H4 (cell line): ENCODE measurements at regions not wholly inside any gene's neighbourhood (a gene's known extent, or its start where the extent isn't known, plus 50 kb on each side); places are given as distances from the start of the nearest gene placed in this dataset.
"Not testable (repeated sequence)": the region's sequence is repeated elsewhere in the genome, so short reads cannot be mapped to it uniquely, and the experiment has no call there.

Experiments used
- DNase-seq: peaks from one replicate; pipeline ENCODE4 v3.0.0-alpha.2; 2015; ENCODE audit warnings: low spot score

DNA sequence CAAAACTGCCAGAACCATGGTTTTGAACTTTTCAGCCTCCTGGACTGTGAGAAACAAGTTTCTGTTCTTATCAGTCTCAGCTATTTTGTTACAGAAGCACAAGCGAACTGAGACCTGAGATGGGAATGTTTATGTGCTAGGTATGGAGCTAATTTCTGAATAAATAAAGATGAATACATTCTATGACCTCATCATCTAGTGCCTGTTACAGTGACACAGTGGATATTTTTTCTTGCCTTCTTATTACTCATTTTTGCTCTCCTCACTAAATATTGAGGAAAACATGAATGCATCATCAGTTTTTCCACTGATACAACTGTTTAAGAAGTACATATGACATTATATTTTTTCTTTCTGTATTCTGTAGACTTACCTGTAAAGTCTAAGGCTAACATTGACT lies 601.9 kb upstream of the TPTE start:
- not testable (repeated sequence) for DNase-seq

GRCh38 chr21:9943639-9944038 lies 577.7 kb upstream of the TPTE start:
- not testable (repeated sequence) for DNase-seq

DNA sequence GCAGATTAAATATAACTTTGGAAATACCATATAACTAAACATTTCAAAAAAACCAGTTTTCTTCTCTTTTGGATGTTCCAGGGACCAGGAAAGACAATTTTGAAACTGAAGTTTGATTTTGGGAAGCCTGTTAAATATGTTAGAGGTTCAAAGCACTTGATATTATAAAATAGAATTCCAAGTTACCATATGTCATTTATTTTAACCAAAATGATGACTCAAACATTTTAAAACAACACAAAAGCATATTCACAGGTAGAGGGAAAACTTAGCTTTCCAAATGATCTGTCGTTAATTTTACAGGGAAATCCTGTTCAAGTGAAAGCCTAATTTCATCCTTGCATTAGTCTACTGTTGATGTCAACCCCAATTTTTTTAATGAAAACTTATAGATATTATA lies 575.3 kb upstream of the TPTE start:
- not testable (repeated sequence) for DNase-seq

DNA sequence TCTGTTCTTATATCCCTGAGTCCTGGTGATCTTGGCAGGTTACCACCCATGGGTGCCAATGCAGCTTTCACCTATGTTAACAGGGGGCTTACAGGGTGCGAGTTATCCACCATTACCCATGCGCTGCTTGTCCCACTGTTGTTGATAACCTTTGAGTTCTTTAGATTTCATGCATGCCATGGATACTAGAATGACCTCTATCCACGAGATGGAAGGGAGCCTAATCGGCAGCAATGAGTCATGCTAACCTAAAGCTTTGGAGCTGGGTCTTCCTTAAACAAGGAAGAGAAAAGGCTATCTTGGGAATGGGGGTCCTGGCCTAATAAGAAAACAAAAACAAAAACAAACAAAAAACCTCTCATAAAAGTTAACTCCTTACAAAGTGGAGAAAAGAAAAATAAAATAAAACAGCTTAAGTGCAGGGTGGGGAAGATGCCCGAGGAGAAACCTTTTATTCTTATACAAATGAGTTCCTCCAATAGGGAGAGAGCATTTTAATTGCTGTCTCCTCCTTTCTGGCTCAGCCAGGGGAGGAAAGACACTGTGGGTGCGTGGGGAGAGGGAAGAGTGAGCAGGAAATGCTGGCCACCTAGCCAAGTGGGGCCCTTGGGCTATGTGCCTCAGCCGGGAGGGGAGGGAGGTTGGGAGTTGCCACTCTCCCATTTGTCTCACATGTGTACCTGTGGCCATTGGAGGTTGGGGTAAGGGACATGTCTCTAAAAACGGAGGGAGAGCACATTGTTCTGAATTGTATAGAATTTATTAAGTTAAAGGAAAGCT lies 571.7 kb upstream of the TPTE start:
- DNase-seq = not testable (repeated sequence)

- DNase-seq = not testable (repeated sequence)
Measured at GRCh38 chr21:9950363-9950762, 571.0 kb upstream of the TPTE start.

DNA sequence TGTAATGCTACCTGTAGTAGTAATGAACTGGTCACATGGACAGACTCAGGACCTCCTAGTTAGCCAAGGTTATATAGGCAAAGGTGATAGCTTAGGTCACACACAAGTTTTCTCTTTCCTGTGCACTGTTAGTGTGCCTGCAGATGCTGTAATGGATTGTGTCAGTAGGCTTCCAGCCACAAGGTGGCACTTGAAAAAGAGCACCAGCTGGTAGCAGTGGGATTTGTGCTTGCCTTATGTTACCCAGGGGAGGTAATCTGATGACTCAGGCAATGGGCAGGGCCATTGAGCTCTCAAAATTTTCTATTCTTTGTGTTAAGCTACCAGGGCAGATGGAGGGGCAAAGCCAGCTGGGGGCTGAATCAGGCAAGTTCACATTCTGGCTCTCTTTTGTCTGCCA lies 562.6 kb upstream of the TPTE start:
- DNase-seq = not testable (repeated sequence)

- not testable (repeated sequence) for DNase-seq
Measured at GRCh38 chr21:9959220-9959964, 562.0 kb upstream of the TPTE start.

DNA sequence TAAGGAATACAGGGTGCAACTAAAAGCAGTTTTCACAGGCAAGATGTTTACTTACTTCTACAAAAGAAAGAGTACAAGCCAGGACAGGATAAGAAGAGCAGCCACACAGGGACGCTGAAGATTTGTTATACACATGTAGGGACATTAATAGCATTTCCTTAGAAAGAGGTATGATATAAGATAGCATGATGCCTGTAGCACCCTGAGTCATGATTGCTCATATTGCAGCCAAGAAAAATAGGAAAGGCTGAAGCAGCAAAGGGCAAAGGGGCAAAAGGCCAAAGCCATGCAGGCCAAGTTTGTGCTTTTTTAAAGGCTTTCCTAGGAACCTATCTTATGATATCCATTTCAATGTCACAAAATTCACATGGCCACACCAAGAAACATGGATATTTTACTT lies 552.0 kb upstream of the TPTE start:
- not testable (repeated sequence) for DNase-seq

GRCh38 chr21:9972018-9972417 lies 549.4 kb upstream of the TPTE start:
- DNase-seq = not testable (repeated sequence)

- not testable (repeated sequence) for DNase-seq
Measured at GRCh38 chr21:9978371-9978770, 543.0 kb upstream of the TPTE start.

DNA sequence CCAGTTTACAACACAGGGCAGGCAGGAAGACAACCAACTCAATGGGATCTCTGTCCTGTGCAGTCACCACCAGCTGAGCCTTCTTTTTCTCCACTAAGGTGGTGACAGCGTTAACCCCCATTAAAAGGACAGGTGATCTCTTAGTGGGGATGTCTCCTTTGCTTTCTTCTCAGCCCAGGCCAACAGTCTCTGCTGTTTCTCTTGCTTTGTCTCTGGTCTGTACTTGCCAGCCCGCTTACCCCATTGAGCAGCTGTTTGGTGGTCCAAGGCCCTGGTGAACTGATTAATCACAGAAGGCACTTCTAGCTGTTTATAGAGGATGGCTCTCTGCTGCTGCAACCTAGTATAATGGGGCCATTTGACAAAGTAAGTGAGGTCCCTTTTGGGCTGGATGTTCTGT lies 523.9 kb upstream of the TPTE start:
- DNase-seq = not testable (repeated sequence)

DNA sequence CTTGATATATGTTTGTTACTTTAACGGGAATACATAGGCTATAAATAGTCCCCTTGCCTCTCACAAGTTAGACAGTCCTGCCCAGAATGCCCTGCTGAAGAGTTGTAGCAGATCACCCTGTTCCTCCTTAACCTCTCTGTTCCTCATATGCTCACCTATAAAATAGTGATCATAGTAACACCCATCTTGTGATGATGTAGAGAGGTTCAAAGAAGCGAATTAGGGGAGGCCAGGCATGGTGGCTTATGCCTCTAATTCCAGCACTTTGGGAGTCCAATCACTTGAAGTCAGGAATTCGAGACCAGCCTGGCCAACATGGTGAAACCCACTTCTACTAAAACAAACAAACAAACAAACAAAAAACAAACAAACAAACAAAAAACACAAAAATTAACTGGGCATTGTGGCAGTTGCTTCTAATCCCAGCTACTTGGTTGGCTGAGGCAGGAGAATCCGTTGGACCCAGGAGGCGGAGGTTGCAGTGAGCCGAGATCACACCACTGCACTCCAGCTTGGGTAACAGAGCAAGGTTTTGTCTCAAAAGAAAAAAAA lies 518.5 kb upstream of the TPTE start:
- DNase-seq = not testable (repeated sequence)

DNA sequence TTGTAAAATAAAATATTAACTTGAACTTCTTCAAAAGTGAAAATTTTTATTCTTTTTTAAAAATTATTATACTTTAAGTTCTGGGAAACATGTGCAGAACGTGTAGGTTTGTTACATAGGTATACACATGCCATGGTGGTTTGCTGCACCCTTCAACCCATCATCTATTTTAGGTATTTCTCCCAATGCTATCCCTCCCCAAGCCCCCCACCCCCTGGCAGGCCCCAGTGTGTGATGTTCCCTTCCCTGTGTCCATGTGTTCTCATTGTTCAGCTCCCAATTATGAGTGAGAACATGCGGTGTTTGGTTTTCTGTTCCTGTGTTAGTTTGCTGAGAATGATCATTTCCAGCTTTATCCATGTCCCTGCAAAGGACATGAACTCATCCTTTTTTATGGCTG lies 515.6 kb upstream of the TPTE start:
- DNase-seq = not testable (repeated sequence)

- DNase-seq = not testable (repeated sequence)
Measured at GRCh38 chr21:10016991-10017390, 504.4 kb upstream of the TPTE start.

DNA sequence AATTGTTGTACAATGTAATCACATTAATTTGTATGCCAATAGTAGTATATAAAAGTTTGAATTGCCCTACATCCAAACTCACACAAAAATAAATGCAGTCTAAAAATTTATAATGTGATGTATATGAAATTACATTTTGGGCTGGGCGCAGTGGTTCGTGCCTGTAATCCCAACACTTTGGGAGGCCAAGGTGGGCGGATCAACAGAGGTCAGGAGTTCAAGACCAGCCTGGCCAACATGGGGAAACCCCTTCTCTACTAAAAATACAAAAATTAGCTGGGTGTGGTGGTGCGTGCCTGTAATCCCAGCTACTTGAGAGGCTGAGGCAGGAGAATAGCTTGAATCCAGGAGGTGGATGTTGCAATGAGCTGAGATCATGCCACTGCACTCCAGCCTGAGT lies 503.6 kb upstream of the TPTE start:
- DNase-seq = not testable (repeated sequence)

DNA sequence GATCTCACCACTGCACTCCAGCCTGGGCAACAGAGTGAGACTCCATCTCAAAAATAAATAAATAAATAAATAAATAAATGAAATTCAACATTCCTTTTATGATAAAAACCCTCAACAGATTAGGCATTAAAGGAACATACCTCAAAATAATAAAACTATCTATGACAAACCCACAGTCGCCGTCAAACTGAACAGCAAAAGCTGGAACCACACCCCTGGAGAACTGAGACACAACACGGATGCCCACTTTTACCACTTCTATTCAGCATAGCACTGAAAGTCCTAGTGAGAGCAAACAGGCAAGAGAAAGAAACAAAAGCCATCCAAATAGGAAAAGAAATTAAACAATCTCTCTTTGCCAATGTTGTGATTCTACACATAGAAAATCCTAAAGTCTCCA lies 499.9 kb upstream of the TPTE start:
- DNase-seq = not testable (repeated sequence)

DNA sequence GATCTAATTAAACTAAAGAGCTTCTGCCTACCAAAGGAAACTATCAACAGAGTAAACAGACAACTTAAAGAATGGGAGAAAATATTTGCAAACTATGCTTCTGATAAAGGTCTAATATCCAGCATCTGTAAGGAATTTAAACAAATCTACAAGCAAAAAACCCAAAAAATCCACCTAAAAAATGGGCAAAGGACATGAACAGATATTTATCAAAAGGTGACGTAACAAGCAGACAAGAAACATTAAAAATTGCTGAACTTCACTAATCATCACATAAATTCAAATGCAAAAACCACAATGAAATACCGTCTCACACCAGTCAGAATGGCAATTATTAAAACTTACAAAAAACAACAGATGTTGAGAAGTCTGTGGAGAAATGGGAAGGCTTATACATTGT lies 498.6 kb upstream of the TPTE start:
- not testable (repeated sequence) for DNase-seq
